Astrocyte (in vitro differentiated cells and primary cell): ENCODE measurements at regions not wholly inside any gene's neighbourhood (a gene's known extent, or its start where the extent isn't known, plus 50 kb on each side); places are given as distances from the start of the nearest gene placed in this dataset.

Experiments used
- CTCF ChIP-seq: IDR thresholded peaks from 2 replicates; pipeline ENCODE4 v1.5.1; 2011; ENCODE audit warnings: low read depth, mild to moderate bottlenecking, inconsistent platforms, low read length, moderate library complexity; ENCODE audit not compliant: insufficient read depth
- EZH2 ChIP-seq: IDR thresholded peaks from 2 replicates; pipeline ENCODE4 v1.6.1; 2012; ENCODE audit warnings: mild to moderate bottlenecking, low read length, inconsistent platforms; ENCODE audit not compliant: insufficient read depth

- TF ChIP-seq EZH2 (no peak), CTCF (no peak)
These were observed 422.3 kb downstream of the ZEB2 start for GRCh38 chr2:144097440-144098225.
